ENCODE measurements at regions not wholly inside any gene's neighbourhood (a gene's known extent, or its start where the extent isn't known, plus 50 kb on each side); places are given as distances from the start of the nearest gene placed in this dataset.

DNA sequence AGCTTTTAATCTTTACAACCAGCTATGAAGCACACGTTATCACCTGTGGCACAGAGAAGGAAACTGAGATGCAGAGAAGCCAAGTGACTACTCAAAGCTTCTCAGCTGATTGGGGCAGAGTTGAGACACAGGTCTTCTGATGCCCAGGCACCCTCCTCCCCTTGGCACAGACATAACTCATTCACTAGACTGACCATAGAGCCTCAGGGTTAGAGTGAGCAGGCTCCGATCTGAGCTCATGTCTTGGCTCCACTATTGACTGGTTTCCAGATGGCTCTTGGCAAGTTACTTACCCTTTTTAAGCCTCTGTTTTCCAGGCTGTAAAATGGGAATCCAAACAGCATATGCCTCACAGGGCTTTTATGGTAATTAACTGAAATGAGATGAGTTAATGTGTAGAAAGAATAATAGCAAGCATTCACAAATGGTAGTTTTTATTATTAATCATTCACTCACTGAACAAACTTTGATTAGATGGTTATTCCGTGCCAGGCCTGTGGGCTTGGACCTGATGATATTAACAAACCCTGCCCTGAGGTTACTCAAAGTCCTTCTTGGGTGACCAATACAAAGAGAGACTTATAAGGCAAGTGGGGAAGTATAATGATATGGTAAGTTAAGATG, 184.3 kb downstream of the ANXA2 start:
- Histone ChIP-seq H3K23me2 (ENCODE audit: insufficient read length, low read depth, low read length, poor library complexity, severe bottlenecking) (no peaks in the 10 kb centered on the region), H3K4me1 (ENCODE audit: insufficient read depth, low read length) (no peaks in the 10 kb centered on the region), H3T11ph (ENCODE audit: low read length) (no peak overlapping the region), H3K23ac (ENCODE audit: insufficient read length, low read depth, low read length) (no peak overlapping the region), H2BK12ac (ENCODE audit: insufficient read length, low read depth, low read length) (no peak overlapping the region), H3K9ac (ENCODE audit: extremely low read depth, insufficient read length, low read length) (no peak overlapping the region), H4K8ac (replicated peaks; ENCODE audit: insufficient read length, low read depth, low read length) (no peak overlapping the region), H2BK5ac (ENCODE audit: insufficient read length, low read length) (no peak overlapping the region), H3K4me2 (ENCODE audit: insufficient read depth, insufficient read length, low read length) (no peak overlapping the region), H3K27me3 (ENCODE audit: insufficient read depth, low read length) (no peaks in the 10 kb centered on the region), H2BK15ac (ENCODE audit: low read depth, low read length) (no peak overlapping the region), H4K20me1 (ENCODE audit: control insufficient read depth, insufficient read depth, insufficient read length) (no peaks in the 10 kb centered on the region), H2BK120ac (ENCODE audit: low read depth, low read length, poor library complexity, severe bottlenecking) (no peak overlapping the region), H2AFZ (ENCODE audit: low read length) (no peak overlapping the region), H3K79me2 (ENCODE audit: insufficient read depth, low read length) (no peaks in the 10 kb centered on the region), H3K18ac (ENCODE audit: insufficient read length, low read depth, low read length) (no peak overlapping the region), H3K4ac (ENCODE audit: low read depth, low read length) (no peak overlapping the region), H4K91ac (ENCODE audit: insufficient read length, low read depth, low read length) (no peak overlapping the region), H3K27ac (ENCODE audit: insufficient read length, low read depth, low read length) (no peak overlapping the region), H2AK5ac (ENCODE audit: insufficient read length, low read length) (no peak overlapping the region), H2BK20ac (ENCODE audit: low read depth, low read length, poor library complexity, severe bottlenecking) (no peak overlapping the region), H4K5ac (ENCODE audit: insufficient read length, low read depth, low read length) (no peak overlapping the region), H3K9me3 (ENCODE audit: control insufficient read depth, low read depth, low read length) (no peaks in the 10 kb centered on the region), H3K14ac (ENCODE audit: insufficient read depth, low read length) (no peak overlapping the region), H3K79me1 (ENCODE audit: insufficient read depth, low read depth, low read length, poor library complexity, severe bottlenecking) (no peaks in the 10 kb centered on the region), H3K56ac (ENCODE audit: insufficient read length, low read depth, low read length) (no peak overlapping the region)
- TF ChIP-seq, protein P1, sequence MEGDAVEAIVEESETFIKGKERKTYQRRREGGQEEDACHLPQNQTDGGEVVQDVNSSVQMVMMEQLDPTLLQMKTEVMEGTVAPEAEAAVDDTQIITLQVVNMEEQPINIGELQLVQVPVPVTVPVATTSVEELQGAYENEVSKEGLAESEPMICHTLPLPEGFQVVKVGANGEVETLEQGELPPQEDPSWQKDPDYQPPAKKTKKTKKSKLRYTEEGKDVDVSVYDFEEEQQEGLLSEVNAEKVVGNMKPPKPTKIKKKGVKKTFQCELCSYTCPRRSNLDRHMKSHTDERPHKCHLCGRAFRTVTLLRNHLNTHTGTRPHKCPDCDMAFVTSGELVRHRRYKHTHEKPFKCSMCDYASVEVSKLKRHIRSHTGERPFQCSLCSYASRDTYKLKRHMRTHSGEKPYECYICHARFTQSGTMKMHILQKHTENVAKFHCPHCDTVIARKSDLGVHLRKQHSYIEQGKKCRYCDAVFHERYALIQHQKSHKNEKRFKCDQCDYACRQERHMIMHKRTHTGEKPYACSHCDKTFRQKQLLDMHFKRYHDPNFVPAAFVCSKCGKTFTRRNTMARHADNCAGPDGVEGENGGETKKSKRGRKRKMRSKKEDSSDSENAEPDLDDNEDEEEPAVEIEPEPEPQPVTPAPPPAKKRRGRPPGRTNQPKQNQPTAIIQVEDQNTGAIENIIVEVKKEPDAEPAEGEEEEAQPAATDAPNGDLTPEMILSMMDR (conservative IDR thresholded peaks at IDR 0.05) = no peak
- Mint-ChIP-seq H3K27ac (no peak overlapping the region), H3K4me3 (no peak overlapping the region), H3K36me3 (ENCODE audit: insufficient read depth in 1 of 3, low read depth in 3 of 3) (no peaks in the 10 kb centered on the region), H3K27me3 (ENCODE audit: low read depth) (peaks cover 1% of the 10 kb centered on the region), H3K9me3 (no peaks in the 10 kb centered on the region), H3K4me1 (0 out of 4 replicates have a peak, but pooled peaks cover 0 to 7% of the 10 kb centered on the region in 2 experiments)
- WGBS (ENCODE audit: extremely low coverage, insufficient read length, low lambda C conversion rate) = no CpG with 5 or more reads among the region's 3 CpGs
- DNase-seq = no peak

Measured in H9 (cell line).